Nephron progenitor cell (in vitro differentiated cells): ENCODE measurements at regions not wholly inside any gene's neighbourhood (a gene's known extent, or its start where the extent isn't known, plus 50 kb on each side); places are given as distances from the start of the nearest gene placed in this dataset.

Experiments used
- DNase-seq: peaks from one replicate; pipeline ENCODE4 v3.0.0; 2021
- H3K27ac Mint-ChIP-seq: 2 replicates; pipeline ENCODE4 v1.8.0; 2021; ENCODE audit warnings: mild to moderate bottlenecking, moderate library complexity, mixed read lengths
- H3K27me3 Mint-ChIP-seq: 2 replicates; pipeline ENCODE4 v1.8.0; 2021; ENCODE audit warnings: mild to moderate bottlenecking, low read depth, mixed read lengths; ENCODE audit not compliant: poor library complexity
- H3K36me3 Mint-ChIP-seq: 2 replicates; pipeline ENCODE4 v1.8.0; 2021; ENCODE audit warnings: low read depth, mixed read lengths
- H3K4me1 Mint-ChIP-seq: 2 replicates; pipeline ENCODE4 v1.8.0; 2021; ENCODE audit warnings: mixed read lengths
- H3K4me3 Mint-ChIP-seq: 2 replicates; pipeline ENCODE4 v1.8.0; 2021; ENCODE audit warnings: mild to moderate bottlenecking, moderate library complexity, mixed read lengths
- H3K9me3 Mint-ChIP-seq: 2 replicates; pipeline ENCODE4 v1.8.0; 2021; ENCODE audit warnings: mild to moderate bottlenecking, moderate library complexity, mixed read lengths
- CTCF ChIP-seq: fragments of 200-600 bp; sonication (generic); IDR thresholded peaks from 2 replicates; pipeline ENCODE4 v1.5.0; 2021; ENCODE audit warnings: antibody characterized with exemption

GRCh38 chr3:82265747-82266146 lies 504.3 kb upstream of the GBE1 start:
- no peak for TF ChIP-seq CTCF
- no peaks in the 10 kb centered on the region for H3K27me3 Mint-ChIP-seq

GRCh38 chr3:82262193-82262592 lies 500.7 kb upstream of the GBE1 start:
- no peaks in the 10 kb centered on the region for H3K4me1 Mint-ChIP-seq
- no peaks in the 10 kb centered on the region for H3K36me3 Mint-ChIP-seq
- peaks cover 3% of the 10 kb centered on the region for H3K27me3 Mint-ChIP-seq
- TF ChIP-seq CTCF = no peak
- H3K4me3 Mint-ChIP-seq = no peak overlapping the region
- H3K27ac Mint-ChIP-seq = no peak overlapping the region
- H3K9me3 Mint-ChIP-seq = no peaks in the 10 kb centered on the region
- DNase-seq = no peak

More at GRCh38 chr3:82265747-82266146, 504.3 kb upstream of the GBE1 start:
- Mint-ChIP-seq H3K9me3 (peaks cover 21% of the 10 kb centered on the region), H3K4me1 (no peaks in the 10 kb centered on the region), H3K4me3 (no peak overlapping the region), H3K27ac (no peak overlapping the region), H3K36me3 (no peaks in the 10 kb centered on the region)
- DNase-seq = no peak

- no peak overlapping the region for H3K27ac Mint-ChIP-seq
- no peak for TF ChIP-seq CTCF
Observed at GRCh38 chr3:82261637-82262036, 500.2 kb upstream of the GBE1 start.

DNA sequence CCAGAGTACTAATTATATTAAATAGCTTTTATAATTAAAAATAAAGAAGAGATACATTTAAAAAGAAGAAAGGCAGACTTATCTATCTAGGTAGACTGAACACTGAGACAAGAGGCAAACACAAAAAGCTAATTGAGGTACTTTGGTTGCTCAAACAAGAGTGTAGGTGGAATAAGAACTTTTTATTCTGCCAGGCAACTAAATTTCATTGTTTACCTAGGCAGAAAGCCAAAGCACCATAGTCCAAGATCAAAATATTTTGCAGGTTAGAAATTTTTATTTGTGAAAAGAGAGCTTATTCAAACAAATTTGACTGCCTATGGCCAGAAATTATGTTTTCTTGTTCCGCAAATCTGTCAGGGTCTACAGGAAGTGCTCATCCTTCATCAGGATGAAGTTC lies 499.6 kb upstream of the GBE1 start:
- Mint-ChIP-seq H3K36me3 (no peaks in the 10 kb centered on the region), H3K4me3 (no peak overlapping the region), H3K4me1 (no peaks in the 10 kb centered on the region), H3K9me3 (no peaks in the 10 kb centered on the region), H3K27ac (no peak overlapping the region), H3K27me3 (peaks cover 3% of the 10 kb centered on the region)
- TF ChIP-seq CTCF = no peak
- no peak for DNase-seq

More at GRCh38 chr3:82261637-82262036, 500.2 kb upstream of the GBE1 start:
- DNase-seq = no peak
- Mint-ChIP-seq H3K36me3 (no peaks in the 10 kb centered on the region), H3K27me3 (peaks cover 3% of the 10 kb centered on the region), H3K4me3 (no peak overlapping the region), H3K9me3 (no peaks in the 10 kb centered on the region), H3K4me1 (no peaks in the 10 kb centered on the region)

- H3K36me3 Mint-ChIP-seq = no peaks in the 10 kb centered on the region
- peaks cover 3% of the 10 kb centered on the region for H3K27me3 Mint-ChIP-seq
- H3K4me3 Mint-ChIP-seq = no peak overlapping the region
Observed at GRCh38 chr3:82259994-82260393, 498.5 kb upstream of the GBE1 start.

More at GRCh38 chr3:82259994-82260393, 498.5 kb upstream of the GBE1 start:
- Mint-ChIP-seq H3K4me1 (no peaks in the 10 kb centered on the region), H3K27ac (no peak overlapping the region), H3K9me3 (no peaks in the 10 kb centered on the region)
- DNase-seq = no peak
- no peak for TF ChIP-seq CTCF
